ENCODE measurements at regions not wholly inside any gene's neighbourhood (a gene's known extent, or its start where the extent isn't known, plus 50 kb on each side); places are given as distances from the start of the nearest gene placed in this dataset.

GRCh38 chr21:20283836-20284235 lies 714.4 kb upstream of the NCAM2 start:
- TF ChIP-seq CTCF (IDR thresholded peaks at IDR 0.05), result no peak
- no peak for TF ChIP-seq POLR2A (IDR thresholded peaks at IDR 0.05)

All from heart left ventricle (tissue), 13 donors.